NCI-H82 (cell line): ENCODE measurements at regions not wholly inside any gene's neighbourhood (a gene's known extent, or its start where the extent isn't known, plus 50 kb on each side); places are given as distances from the start of the nearest gene placed in this dataset.

Experiments
- DNase-seq: peaks from one replicate; lab custom pipeline; 2025; lab: John Stamatoyannopoulos, UW

GRCh38 chr5:113800686-113801085 lies 287.2 kb downstream of the YTHDC2 start:
- no peak for DNase-seq

GRCh38 chr5:113804264-113804663 lies 290.8 kb downstream of the YTHDC2 start:
- DNase-seq: no peak

GRCh38 chr5:113804943-113805342 lies 291.4 kb downstream of the YTHDC2 start:
- DNase-seq: peak; percentile 14

- peak; percentile 31 for DNase-seq
Observed at GRCh38 chr5:113806250-113806649, 292.8 kb downstream of the YTHDC2 start.

GRCh38 chr5:113806904-113807303 lies 293.4 kb downstream of the YTHDC2 start:
- DNase-seq: peak; percentile 62

GRCh38 chr5:113807427-113807991 lies 294.0 kb downstream of the YTHDC2 start:
- peak; percentile 81 for DNase-seq

GRCh38 chr5:113808956-113809355 lies 295.5 kb downstream of the YTHDC2 start:
- no peak for DNase-seq

GRCh38 chr5:113809626-113810025 lies 296.1 kb downstream of the YTHDC2 start:
- DNase-seq: no peak

GRCh38 chr5:113813466-113813865 lies 300.0 kb downstream of the YTHDC2 start:
- no peak for DNase-seq

- DNase-seq: no peak
Observed at GRCh38 chr5:113817683-113818082, 304.2 kb downstream of the YTHDC2 start.

- no peak for DNase-seq
Observed at GRCh38 chr5:113823696-113824095, 310.2 kb downstream of the YTHDC2 start.

GRCh38 chr5:113824307-113824706 lies 310.8 kb downstream of the YTHDC2 start:
- DNase-seq: peak; percentile 32

GRCh38 chr5:113825176-113825575 lies 311.7 kb downstream of the YTHDC2 start:
- DNase-seq: no peak

GRCh38 chr5:113846941-113847340 lies 333.4 kb downstream of the YTHDC2 start:
- DNase-seq: no peak

- DNase-seq: no peak
Observed at GRCh38 chr5:113864437-113864836, 350.9 kb downstream of the YTHDC2 start.

- DNase-seq: no peak
Observed at GRCh38 chr5:113866763-113867162, 353.3 kb downstream of the YTHDC2 start.

GRCh38 chr5:113869611-113870010 lies 356.1 kb downstream of the YTHDC2 start:
- no peak for DNase-seq

GRCh38 chr5:113871972-113872371 lies 358.5 kb downstream of the YTHDC2 start:
- DNase-seq: no peak

GRCh38 chr5:113875096-113875495 lies 361.6 kb downstream of the YTHDC2 start:
- no peak for DNase-seq

GRCh38 chr5:113891491-113891890 lies 378.0 kb downstream of the YTHDC2 start:
- no peak for DNase-seq

GRCh38 chr5:113896789-113897188 lies 383.3 kb downstream of the YTHDC2 start:
- DNase-seq: no peak

- no peak for DNase-seq
Observed at GRCh38 chr5:113897748-113898147, 384.3 kb downstream of the YTHDC2 start.

- no peak for DNase-seq
Observed at GRCh38 chr5:113900141-113900540, 386.6 kb downstream of the YTHDC2 start.

- no peak for DNase-seq
Observed at GRCh38 chr5:113900816-113901215, 387.3 kb downstream of the YTHDC2 start.

- DNase-seq: no peak
Observed at GRCh38 chr5:113901718-113902117, 388.2 kb downstream of the YTHDC2 start.
